HCT116 (cell line): ENCODE measurements at regions not wholly inside any gene's neighbourhood (a gene's known extent, or its start where the extent isn't known, plus 50 kb on each side); places are given as distances from the start of the nearest gene placed in this dataset.

Experiments
- EGR1 ChIP-seq: IDR thresholded peaks from 2 replicates; pipeline ENCODE4 v1.6.1; 2012; ENCODE audit warnings: low read depth
- EZH2 ChIP-seq: fragments of 200-600 bp; sonication (generic); IDR thresholded peaks from 2 replicates; pipeline ENCODE4 v1.6.1; 2017; ENCODE audit warnings: antibody characterized with exemption, mixed run types
- POLR2AphosphoS5 ChIP-seq: IDR thresholded peaks from 2 replicates; pipeline ENCODE4 v1.6.1; 2011; ENCODE audit warnings: mild to moderate bottlenecking, low read depth, low read length, moderate library complexity
- YY1 ChIP-seq: IDR thresholded peaks from 2 replicates; pipeline ENCODE4 v1.6.1; 2011; ENCODE audit warnings: low read length, low read depth, moderate library complexity, mild to moderate bottlenecking; ENCODE audit not compliant: insufficient replicate concordance; ENCODE audit errors: extremely low read depth
- ZNF274 ChIP-seq: fragments of 200-500 bp; sonication (Bioruptor generic); IDR thresholded peaks from 2 replicates; pipeline ENCODE4 v1.6.1; 2014; ENCODE audit warnings: mild to moderate bottlenecking, low read depth, low read length, inconsistent platforms
- TF ChIP-seq, protein P1 (sequence below): IDR thresholded peaks from 2 replicates; pipeline ENCODE4 v1.6.1; 2012; ENCODE audit warnings: low read depth
- TF ChIP-seq, protein P2 (sequence below), 3 experiments: fragments of 200-600 bp in 1 of 3; sonication (generic) in 1 of 3; IDR thresholded peaks in 2 of 3; conservative IDR thresholded peaks in 1 of 3; 2 replicates each; pipeline ENCODE4 v1.5.1; 2012 to 2017; ENCODE audit warnings: low read depth in 2 of 3, low read length in 2 of 3, antibody characterized with exemption in 1 of 3, borderline replicate concordance in 1 of 3, control low read depth in 1 of 3, mild to moderate bottlenecking in 1 of 3, mixed read lengths in 1 of 3, mixed run types in 1 of 3, moderate library complexity in 1 of 3; ENCODE audit not compliant: insufficient read depth in 1 of 3

DNA sequence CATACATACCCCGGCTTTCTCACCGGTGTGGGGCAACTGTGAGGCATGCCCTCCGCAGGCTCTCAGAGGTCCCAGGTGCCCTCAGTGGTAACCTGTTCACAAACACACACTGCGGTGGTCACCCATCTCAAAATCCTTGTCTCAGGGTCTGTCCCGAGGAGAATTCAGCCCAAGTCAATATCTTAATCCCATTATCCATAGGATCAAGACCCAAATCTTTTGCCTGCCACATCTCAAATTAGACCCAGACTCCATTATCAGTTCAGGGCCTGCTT, 140.8 kb downstream of the CDC5L start:
- TF ChIP-seq, protein P1, sequence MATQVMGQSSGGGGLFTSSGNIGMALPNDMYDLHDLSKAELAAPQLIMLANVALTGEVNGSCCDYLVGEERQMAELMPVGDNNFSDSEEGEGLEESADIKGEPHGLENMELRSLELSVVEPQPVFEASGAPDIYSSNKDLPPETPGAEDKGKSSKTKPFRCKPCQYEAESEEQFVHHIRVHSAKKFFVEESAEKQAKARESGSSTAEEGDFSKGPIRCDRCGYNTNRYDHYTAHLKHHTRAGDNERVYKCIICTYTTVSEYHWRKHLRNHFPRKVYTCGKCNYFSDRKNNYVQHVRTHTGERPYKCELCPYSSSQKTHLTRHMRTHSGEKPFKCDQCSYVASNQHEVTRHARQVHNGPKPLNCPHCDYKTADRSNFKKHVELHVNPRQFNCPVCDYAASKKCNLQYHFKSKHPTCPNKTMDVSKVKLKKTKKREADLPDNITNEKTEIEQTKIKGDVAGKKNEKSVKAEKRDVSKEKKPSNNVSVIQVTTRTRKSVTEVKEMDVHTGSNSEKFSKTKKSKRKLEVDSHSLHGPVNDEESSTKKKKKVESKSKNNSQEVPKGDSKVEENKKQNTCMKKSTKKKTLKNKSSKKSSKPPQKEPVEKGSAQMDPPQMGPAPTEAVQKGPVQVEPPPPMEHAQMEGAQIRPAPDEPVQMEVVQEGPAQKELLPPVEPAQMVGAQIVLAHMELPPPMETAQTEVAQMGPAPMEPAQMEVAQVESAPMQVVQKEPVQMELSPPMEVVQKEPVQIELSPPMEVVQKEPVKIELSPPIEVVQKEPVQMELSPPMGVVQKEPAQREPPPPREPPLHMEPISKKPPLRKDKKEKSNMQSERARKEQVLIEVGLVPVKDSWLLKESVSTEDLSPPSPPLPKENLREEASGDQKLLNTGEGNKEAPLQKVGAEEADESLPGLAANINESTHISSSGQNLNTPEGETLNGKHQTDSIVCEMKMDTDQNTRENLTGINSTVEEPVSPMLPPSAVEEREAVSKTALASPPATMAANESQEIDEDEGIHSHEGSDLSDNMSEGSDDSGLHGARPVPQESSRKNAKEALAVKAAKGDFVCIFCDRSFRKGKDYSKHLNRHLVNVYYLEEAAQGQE: no peak
- TF ChIP-seq, protein P2, sequence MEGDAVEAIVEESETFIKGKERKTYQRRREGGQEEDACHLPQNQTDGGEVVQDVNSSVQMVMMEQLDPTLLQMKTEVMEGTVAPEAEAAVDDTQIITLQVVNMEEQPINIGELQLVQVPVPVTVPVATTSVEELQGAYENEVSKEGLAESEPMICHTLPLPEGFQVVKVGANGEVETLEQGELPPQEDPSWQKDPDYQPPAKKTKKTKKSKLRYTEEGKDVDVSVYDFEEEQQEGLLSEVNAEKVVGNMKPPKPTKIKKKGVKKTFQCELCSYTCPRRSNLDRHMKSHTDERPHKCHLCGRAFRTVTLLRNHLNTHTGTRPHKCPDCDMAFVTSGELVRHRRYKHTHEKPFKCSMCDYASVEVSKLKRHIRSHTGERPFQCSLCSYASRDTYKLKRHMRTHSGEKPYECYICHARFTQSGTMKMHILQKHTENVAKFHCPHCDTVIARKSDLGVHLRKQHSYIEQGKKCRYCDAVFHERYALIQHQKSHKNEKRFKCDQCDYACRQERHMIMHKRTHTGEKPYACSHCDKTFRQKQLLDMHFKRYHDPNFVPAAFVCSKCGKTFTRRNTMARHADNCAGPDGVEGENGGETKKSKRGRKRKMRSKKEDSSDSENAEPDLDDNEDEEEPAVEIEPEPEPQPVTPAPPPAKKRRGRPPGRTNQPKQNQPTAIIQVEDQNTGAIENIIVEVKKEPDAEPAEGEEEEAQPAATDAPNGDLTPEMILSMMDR (IDR thresholded peaks at IDR 0.05 in 2 of 3, conservative IDR thresholded peaks at IDR 0.05 in 1 of 3; ENCODE audit: borderline replicate concordance in 1 of 3, insufficient read depth in 1 of 3, low read depth in 2 of 3, low read length in 2 of 3): no peak
- TF ChIP-seq POLR2AphosphoS5 (no peak), EZH2 (no peak), EGR1 (no peak), ZNF274 (no peak), YY1 (no peak)
